ENCODE measurements at regions not wholly inside any gene's neighbourhood (a gene's known extent, or its start where the extent isn't known, plus 50 kb on each side); places are given as distances from the start of the nearest gene placed in this dataset.
"Not testable (repeated sequence)": the region's sequence is repeated elsewhere in the genome, so short reads cannot be mapped to it uniquely, and the experiment has no call there.

GRCh38 chr2:12484536-12485115 is 232.1 kb upstream of the TRIB2 start:
- no peak for DNase-seq

DNA sequence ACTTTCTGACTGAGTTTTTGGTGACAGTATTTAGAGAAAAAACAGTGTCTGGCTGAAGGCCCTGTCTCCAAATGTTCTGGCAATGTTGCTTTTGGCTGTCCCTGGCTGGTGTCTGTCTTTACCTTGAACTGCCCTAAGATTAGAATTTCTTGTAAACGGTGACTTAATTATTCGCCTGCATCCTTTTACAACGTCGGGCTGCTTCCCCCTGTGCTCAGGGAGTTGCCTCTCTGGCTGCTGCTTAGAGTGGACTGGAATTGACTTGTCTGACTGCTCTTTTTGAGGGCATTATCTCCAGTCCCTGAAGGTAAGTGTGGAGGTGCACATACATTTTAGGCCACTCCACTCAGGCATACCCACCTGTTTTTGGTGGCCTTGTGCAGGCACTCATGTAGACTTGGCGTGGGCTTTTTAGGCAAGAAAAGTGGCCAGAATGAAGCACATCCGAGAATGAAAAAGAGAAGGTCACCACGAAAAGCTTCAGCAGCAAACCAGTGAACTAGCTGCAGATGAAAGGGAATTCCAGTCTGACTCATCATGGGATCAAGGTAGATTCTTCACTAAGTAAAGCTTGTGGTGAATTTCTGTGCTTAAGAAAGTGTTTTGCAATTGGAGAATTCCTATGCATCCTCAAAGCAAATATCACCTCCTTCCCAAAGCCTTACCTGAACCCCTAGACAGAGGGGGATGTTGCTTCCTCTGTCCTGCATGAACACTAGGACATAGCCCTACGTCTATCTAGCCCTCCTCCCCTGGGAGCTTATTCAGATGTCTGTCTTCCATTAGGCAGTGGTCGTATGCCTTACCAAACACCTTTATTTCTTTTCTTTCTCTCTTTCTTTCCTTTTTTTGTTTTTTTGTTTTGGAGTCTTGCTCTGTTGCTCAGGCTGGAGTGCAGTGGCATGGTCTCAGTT is 230.3 kb upstream of the TRIB2 start:
- DNase-seq = no peak

- DNase-seq = no peak
Observed at GRCh38 chr2:12487253-12488004, 229.3 kb upstream of the TRIB2 start.

DNA sequence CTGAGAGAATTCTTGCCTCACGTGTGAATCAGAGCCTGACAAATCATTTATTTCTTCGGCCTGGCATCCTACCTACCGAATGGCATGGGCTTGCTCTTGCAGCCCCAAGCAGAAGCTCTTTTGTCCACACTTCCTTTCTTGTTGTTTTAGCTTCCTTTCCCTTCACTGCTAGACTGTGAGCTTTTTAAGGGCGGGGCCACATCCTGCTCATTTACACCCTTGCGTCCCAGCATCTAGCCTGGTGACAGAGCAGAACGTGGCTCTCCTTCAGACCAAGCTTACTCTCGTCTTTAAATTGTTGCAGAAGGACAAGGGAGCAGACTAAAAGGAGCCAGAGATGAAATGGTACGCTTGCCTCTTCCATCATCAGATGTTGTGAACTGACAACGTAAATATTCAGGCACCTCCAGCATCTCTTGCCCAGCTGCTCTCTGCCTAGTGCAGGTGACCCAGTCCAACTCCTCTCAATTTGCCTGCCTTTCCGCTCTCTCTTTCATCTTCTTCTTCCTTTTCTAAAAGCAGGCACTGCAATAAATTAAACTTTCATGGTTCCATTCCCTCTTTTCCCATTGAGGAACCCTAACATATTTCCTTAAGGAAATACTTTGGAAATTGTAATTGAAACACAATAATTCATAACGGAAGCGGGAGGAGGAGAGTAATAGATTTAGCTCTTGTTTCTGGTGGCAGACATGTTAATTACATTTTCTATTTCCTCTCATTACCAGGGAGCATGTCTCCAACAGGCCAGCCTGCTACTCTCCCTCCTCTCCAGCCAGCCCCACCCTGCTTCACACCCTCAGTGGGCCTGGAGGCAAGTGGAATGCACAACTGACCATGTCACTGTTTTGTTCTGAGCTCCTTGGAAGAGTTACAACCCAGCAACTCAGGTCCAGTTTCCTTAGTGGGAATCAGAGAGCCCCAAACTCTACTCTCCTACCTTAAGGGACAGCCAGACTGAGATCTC is 228.1 kb upstream of the TRIB2 start:
- no peak for DNase-seq

GRCh38 chr2:12490641-12491040 is 226.1 kb upstream of the TRIB2 start:
- no peak for DNase-seq

- not testable (repeated sequence) for DNase-seq
Observed at GRCh38 chr2:12492360-12492759, 224.4 kb upstream of the TRIB2 start.

DNA sequence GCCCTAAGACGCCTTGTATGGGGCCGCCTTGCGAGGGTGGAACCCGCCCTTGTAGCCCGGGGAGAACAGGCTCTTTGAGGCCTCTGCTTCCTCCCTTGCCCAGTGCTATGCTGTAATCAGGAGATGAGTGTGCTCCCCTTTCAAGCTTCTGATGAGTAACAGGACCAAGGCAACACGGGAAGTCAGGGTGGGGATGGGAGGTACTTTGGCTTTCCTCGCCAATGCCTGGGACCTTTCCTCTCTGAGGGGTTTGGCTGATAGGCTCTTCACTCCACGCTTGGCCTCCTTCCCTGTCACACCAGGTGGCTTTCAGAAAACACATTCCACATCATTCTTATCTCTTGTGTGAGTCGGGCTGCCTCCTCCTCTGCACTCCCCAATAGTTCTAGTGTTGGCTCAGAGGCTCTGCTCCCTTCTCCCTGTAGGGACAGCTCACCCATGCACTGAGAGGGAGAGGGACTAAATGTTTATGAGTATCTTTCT is 223.7 kb upstream of the TRIB2 start:
- DNase-seq = no peak

DNA sequence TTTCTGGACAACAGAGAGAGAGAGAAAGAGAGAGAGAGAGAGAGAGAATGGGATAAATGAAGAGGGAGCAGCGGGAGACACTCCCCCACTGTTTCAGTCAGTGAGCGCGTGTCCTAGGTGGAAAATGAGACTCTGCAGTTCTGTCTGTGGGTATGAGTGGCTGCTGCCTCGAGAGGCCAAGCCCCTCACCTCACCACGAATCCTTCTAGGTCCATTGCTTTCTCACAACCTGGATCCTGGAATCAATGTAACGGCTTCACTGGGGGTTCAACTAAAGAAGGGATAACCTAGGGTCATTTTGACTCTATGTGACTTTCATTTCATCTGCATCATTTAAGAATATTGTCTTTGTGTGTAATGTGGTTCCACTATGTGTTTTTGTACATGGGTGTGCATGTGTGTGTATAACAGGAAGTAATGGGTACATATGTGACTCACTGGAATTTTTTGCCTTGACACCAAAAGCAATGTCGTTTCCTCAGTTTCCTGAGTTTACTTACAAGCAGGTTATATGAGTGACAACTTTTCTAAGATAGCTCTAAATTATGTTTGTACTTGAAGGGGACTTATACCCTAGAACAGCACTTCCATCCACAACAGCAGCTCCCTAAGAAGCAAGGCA is 221.4 kb upstream of the TRIB2 start:
- no peak for DNase-seq

DNA sequence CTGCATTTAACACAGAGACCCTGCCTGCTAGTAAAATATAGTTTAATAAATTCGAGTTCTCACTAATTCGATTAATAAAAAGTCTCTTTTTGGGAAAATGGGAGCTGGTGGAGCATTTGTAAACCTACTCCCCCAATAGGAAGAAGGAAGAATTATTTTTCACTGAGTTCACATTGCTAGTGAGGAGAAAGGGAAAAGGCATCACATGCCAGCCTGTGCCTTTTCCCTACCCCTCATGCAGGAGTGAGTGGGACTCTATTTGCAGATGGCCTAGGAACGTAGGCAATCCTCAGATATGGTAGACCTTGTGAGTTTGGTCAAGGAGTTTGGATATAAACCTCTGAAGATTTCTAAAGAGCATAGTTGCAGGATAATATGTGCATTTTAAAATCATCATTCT is 218.4 kb upstream of the TRIB2 start:
- DNase-seq = no peak

- no peak for DNase-seq
Observed at GRCh38 chr2:12498704-12499103, 218.0 kb upstream of the TRIB2 start.

DNA sequence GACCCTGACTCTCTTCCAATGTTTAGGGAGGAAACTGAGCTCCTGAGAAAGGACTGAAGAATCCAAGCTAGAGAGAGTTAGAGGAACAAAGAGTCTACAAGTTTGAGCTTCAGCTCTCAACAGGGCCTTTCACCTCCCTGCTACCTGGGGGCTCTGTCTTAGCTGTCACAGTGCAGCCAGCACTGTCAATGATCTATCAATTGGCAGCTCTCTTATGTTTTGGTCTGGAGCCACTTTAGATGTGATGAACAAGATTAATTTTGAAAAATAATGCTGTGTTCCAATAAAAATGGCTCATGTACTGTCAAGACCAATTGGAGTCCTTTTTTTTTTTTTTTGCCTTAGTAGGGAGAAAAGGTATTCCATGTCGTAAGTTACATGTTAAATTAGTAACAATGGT is 215.8 kb upstream of the TRIB2 start:
- DNase-seq = no peak

GRCh38 chr2:12501469-12502158 is 215.1 kb upstream of the TRIB2 start:
- no peak for DNase-seq

DNA sequence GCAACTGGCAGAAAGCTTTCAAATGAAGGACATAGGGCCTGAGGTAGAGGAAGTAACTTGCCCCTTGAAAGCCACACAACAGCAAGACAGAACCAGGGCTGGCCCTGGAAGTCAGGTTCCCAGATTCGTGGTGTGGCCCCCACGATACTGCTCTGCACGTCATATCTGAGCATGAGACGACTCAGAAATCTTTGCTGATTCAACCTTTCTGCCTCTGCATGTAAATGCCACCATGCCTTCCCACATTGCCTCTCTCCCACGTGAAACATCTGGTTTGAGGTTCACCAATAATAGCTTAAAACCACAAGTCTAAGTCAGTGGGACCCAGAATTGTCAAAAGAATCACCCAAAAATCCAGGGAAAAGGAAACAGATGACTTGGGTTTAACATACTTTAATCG is 214.0 kb upstream of the TRIB2 start:
- DNase-seq = no peak

DNA sequence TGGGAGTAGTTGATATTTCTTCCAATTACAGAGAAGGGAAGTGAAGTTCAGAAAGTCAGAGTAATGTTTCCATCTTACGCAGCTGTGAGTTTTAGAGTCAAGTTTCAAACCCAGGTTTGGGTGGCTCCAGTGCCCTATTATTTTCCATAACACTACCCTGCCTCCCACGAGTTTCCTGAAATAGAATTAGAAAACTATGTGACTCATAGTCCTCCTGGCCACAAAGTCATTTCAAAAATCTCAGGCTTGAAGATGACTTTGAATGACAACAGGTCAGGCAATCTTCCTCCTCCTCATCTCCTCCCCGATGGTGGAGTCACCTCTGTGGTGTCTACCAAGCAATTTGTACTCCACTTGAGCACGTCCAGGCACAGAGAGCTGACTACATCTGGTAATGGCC is 212.3 kb upstream of the TRIB2 start:
- DNase-seq = no peak

GRCh38 chr2:12506846-12507245 is 209.9 kb upstream of the TRIB2 start:
- no peak for DNase-seq

- no peak for DNase-seq
Observed at GRCh38 chr2:12507295-12507694, 209.4 kb upstream of the TRIB2 start.

DNA sequence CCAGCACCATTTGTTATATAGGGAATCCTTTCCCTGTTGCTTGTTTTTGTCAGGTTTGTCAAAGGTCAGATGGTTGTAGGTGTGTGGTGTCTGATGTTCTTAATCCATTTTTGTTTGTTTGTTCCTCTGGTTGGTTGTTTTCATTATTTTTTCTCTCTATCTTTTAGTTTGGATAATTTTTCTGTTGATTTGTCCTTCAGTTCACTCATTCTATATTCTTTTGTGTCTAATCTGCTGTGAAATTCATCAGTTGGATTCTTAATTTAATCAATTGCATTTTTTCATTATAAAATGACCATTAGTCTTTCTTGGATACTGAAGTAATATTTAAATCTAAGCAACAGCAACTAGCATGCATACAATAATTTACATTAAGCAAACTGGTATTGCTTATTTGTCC is 206.7 kb upstream of the TRIB2 start:
- no peak for DNase-seq

- no peak for DNase-seq
Observed at GRCh38 chr2:12513339-12513738, 203.4 kb upstream of the TRIB2 start.

DNA sequence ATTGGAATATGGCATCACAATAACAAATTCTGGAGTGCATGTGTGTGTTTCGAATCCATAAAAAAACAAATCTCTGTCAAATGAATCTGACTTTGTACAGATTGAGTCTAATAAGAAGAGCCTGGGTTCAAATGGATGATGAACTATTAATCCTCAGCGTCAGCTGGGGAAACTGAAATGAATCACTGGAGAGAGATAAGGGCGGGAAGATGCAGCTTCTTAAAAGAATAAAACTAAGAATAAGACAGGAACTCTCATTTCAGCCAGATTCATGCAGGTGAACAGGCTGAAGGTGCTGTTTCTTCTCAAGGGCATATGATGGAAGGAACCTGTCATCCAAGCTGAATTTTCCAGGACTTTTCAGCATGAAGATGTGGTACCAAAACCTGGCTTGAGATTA is 202.6 kb upstream of the TRIB2 start:
- no peak for DNase-seq

GRCh38 chr2:12514631-12515437 is 201.9 kb upstream of the TRIB2 start:
- no peak for DNase-seq

GRCh38 chr2:12515871-12516270 is 200.9 kb upstream of the TRIB2 start:
- no peak for DNase-seq

Data from NCI-H748 treated with DMSO at 0.1 percent for 48 hours (cell line).